CD14-positive monocyte (primary cell): ENCODE measurements at regions not wholly inside any gene's neighbourhood (a gene's known extent, or its start where the extent isn't known, plus 50 kb on each side); places are given as distances from the start of the nearest gene placed in this dataset.
"Not testable (repeated sequence)": the region's sequence is repeated elsewhere in the genome, so short reads cannot be mapped to it uniquely, and the experiment has no call there.

ENCODE experiments used
- DNase-seq, 3 donors: peaks; one replicate each; pipeline ENCODE4 v3.0.0-alpha.2; 2011 to 2022
- H2AFZ ChIP-seq: 2 replicates; pipeline ENCODE4 v1.6.0; 2012; ENCODE audit warnings: mild to moderate bottlenecking, low read depth, low read length, inconsistent platforms; ENCODE audit not compliant: insufficient read depth, poor library complexity, severe bottlenecking
- H3K27ac ChIP-seq, 2 donors: 1 replicate in 1 of 2; 2 replicates in 1 of 2; pipeline ENCODE4 v1.5.1; 2012 to 2013; ENCODE audit warnings: low read length in 2 of 2, control low read depth in 1 of 2, inconsistent platforms in 1 of 2, low read depth in 1 of 2, mild to moderate bottlenecking in 1 of 2
- H3K27me3 ChIP-seq, 2 donors: one replicate each; pipeline versions ENCODE4 v1.6.0 to v1.6.1; 2011 to 2013; ENCODE audit warnings: low read length in 2 of 2; ENCODE audit not compliant: control insufficient read depth in 2 of 2, insufficient read depth in 2 of 2
- H3K36me3 ChIP-seq, 2 donors: replicated peaks in 1 of 2; 1 replicate in 1 of 2; 2 replicates in 1 of 2; pipeline versions ENCODE4 v1.5.1 to v1.6.1; 2012 to 2013; ENCODE audit warnings: low read length in 2 of 2, control low read depth in 1 of 2, inconsistent platforms in 1 of 2, mild to moderate bottlenecking in 1 of 2; ENCODE audit not compliant: insufficient read depth in 2 of 2, control insufficient read depth in 1 of 2
- H3K4me1 ChIP-seq, 2 donors: 1 replicate in 1 of 2; 2 replicates in 1 of 2; pipeline versions ENCODE4 v1.5.1 to v1.6.1; 2012 to 2013; ENCODE audit warnings: low read length in 2 of 2, control low read depth in 1 of 2, inconsistent platforms in 1 of 2, mild to moderate bottlenecking in 1 of 2, moderate library complexity in 1 of 2; ENCODE audit not compliant: insufficient read depth in 2 of 2, control insufficient read depth in 1 of 2
- H3K4me2 ChIP-seq: replicated peaks from 2 replicates; pipeline ENCODE3; 2012; ENCODE audit warnings: low read length, moderate library complexity, mild to moderate bottlenecking; ENCODE audit not compliant: poor library complexity, severe bottlenecking; ENCODE audit errors: extremely low read depth
- H3K4me3 ChIP-seq, 3 experiments: fragments of 200-600 bp in 1 of 3; sonication (generic) in 1 of 3; replicated peaks in 1 of 3; 1 replicate in 2 of 3; 2 replicates in 1 of 3; pipeline ENCODE4 v1.5.1; 2011 to 2013; ENCODE audit warnings: low read length in 3 of 3, mild to moderate bottlenecking in 3 of 3, control low read depth in 2 of 3, low read depth in 2 of 3, inconsistent platforms in 1 of 3, moderate library complexity in 1 of 3
- H3K79me2 ChIP-seq: 2 replicates; pipeline ENCODE4 v1.6.0; 2012; ENCODE audit warnings: mild to moderate bottlenecking, control low read depth, inconsistent platforms, low read length, moderate library complexity; ENCODE audit not compliant: insufficient read depth
- H3K9ac ChIP-seq: 2 replicates; pipeline ENCODE4 v1.6.0; 2017; ENCODE audit warnings: low read length, mild to moderate bottlenecking; ENCODE audit not compliant: insufficient read depth, poor library complexity, severe bottlenecking
- H3K9me3 ChIP-seq, 2 donors: replicated peaks in 1 of 2; 1 replicate in 1 of 2; 2 replicates in 1 of 2; pipeline versions ENCODE4 v1.5.1 to v1.6.1; 2012 to 2013; ENCODE audit warnings: low read length in 2 of 2, control low read depth in 1 of 2; ENCODE audit not compliant: control insufficient read depth in 1 of 2, insufficient read depth in 1 of 2
- H4K20me1 ChIP-seq: 2 replicates; pipeline ENCODE4 v1.6.0; 2012; ENCODE audit warnings: mild to moderate bottlenecking, low read length, control low read depth, moderate library complexity; ENCODE audit not compliant: insufficient read depth
- H3K27ac Mint-ChIP-seq, 7 donors: one replicate each; pipeline ENCODE4 v1.8.0; 2020; ENCODE audit warnings: mild to moderate bottlenecking in 7 of 7, mixed read lengths in 7 of 7, moderate library complexity in 6 of 7, inconsistent platforms in 2 of 7
- H3K27me3 Mint-ChIP-seq, 3 donors: one replicate each; pipeline ENCODE4 v1.8.0; 2021 to 2022; ENCODE audit warnings: low read depth in 3 of 3, mild to moderate bottlenecking in 3 of 3, mixed read lengths in 3 of 3, moderate library complexity in 3 of 3, inconsistent platforms in 1 of 3
- H3K36me3 Mint-ChIP-seq, 2 donors: one replicate each; pipeline ENCODE4 v1.8.0; 2020; ENCODE audit warnings: mixed read lengths in 2 of 2, inconsistent platforms in 1 of 2, mild to moderate bottlenecking in 1 of 2
- H3K4me1 Mint-ChIP-seq: one replicate; pipeline ENCODE4 v1.8.0; 2020; ENCODE audit warnings: mild to moderate bottlenecking, mixed read lengths
- H3K4me3 Mint-ChIP-seq, 2 donors: one replicate each; pipeline ENCODE4 v1.8.0; 2020; ENCODE audit warnings: mild to moderate bottlenecking in 2 of 2, mixed read lengths in 2 of 2, moderate library complexity in 1 of 2
- H3K9me3 Mint-ChIP-seq, 7 donors: one replicate each; pipeline ENCODE4 v1.8.0; 2020 to 2022; ENCODE audit warnings: mixed read lengths in 7 of 7, mild to moderate bottlenecking in 6 of 7, moderate library complexity in 6 of 7, inconsistent platforms in 2 of 7
- WGBS: methylation state at CpG from one replicate; pipeline ENCODE4 v1.1.5; 2013; ENCODE audit warnings: missing lambda C conversion rate; ENCODE audit not compliant: insufficient coverage; 5-methylcytosine and 5-hydroxymethylcytosine counted together
- intact Hi-C, 2 donors: fragments of 100-400 bp; cut with micrococcal nuclease; formaldehyde crosslinking; loops; one replicate each; pipeline versions ENCODE4 v1.15.0 to v1.15.1; 2023
- TF ChIP-seq, protein P1 (sequence below): fragments of 200-600 bp; IDR thresholded peaks from one replicate; pipeline ENCODE4 v1.8.0; 2022; ENCODE audit warnings: antibody characterized with exemption, mild to moderate bottlenecking

GRCh38 chr4:128751354-128751753, 58.1 kb upstream of the JADE1 start:
- Histone ChIP-seq H3K27me3 (no peaks in the 10 kb centered on the region), H2AFZ (no peak overlapping the region), H3K79me2 (no peaks in the 10 kb centered on the region), H3K4me2 (no peak overlapping the region), H3K4me3 (no peak overlapping the region), H3K9me3 (no peaks in the 10 kb centered on the region), H3K4me1 (no peaks in the 10 kb centered on the region), H3K36me3 (no peaks in the 10 kb centered on the region), H3K9ac (no peak overlapping the region), H4K20me1 (no peaks in the 10 kb centered on the region), H3K27ac (no peak overlapping the region)
- H3K27ac Mint-ChIP-seq = no peak overlapping the region
- intact Hi-C loops = no loop called here
- peaks cover 0 to 5% (median 0%) of the 10 kb centered on the region in 7 donors for H3K9me3 Mint-ChIP-seq
- peaks cover 0 to 3% (median 0%) of the 10 kb centered on the region in 3 donors for H3K27me3 Mint-ChIP-seq
- H3K4me1 Mint-ChIP-seq = no peaks in the 10 kb centered on the region
- H3K36me3 Mint-ChIP-seq = no peaks in the 10 kb centered on the region
- TF ChIP-seq, protein P1, sequence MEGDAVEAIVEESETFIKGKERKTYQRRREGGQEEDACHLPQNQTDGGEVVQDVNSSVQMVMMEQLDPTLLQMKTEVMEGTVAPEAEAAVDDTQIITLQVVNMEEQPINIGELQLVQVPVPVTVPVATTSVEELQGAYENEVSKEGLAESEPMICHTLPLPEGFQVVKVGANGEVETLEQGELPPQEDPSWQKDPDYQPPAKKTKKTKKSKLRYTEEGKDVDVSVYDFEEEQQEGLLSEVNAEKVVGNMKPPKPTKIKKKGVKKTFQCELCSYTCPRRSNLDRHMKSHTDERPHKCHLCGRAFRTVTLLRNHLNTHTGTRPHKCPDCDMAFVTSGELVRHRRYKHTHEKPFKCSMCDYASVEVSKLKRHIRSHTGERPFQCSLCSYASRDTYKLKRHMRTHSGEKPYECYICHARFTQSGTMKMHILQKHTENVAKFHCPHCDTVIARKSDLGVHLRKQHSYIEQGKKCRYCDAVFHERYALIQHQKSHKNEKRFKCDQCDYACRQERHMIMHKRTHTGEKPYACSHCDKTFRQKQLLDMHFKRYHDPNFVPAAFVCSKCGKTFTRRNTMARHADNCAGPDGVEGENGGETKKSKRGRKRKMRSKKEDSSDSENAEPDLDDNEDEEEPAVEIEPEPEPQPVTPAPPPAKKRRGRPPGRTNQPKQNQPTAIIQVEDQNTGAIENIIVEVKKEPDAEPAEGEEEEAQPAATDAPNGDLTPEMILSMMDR = no peak
- WGBS = 100% methylated on average over 3 of the region's 4 CpGs
- DNase-seq = no peak
- no peak overlapping the region for H3K4me3 Mint-ChIP-seq

DNA sequence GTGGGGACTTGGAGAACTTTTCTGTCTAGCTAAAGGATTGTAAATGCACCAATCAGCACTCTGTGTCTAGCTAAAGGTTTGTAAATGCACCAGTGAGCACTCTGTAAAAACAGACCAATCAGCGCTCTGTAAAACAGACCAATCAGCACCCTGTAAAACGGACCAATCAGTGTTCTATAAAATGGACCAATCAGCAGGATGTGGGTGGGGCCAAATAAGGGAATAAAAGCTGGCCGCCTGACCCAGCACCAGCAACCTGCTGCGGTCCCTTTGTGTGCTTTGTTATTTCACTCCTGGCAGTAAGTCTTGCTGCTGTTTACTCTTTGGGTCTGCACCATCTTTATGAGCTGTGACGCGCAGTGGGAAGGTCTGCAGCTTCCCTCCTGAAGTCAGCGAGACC, 67.8 kb upstream of the JADE1 start:
- H3K4me1 Mint-ChIP-seq, H2AFZ ChIP-seq, H3K79me2 ChIP-seq, intact Hi-C loops, H3K27me3 ChIP-seq, H3K4me3 ChIP-seq, H4K20me1 ChIP-seq, DNase-seq, H3K4me3 Mint-ChIP-seq, H3K9me3 ChIP-seq, H3K4me2 ChIP-seq, H3K27ac Mint-ChIP-seq, H3K4me1 ChIP-seq, H3K27ac ChIP-seq, H3K9ac ChIP-seq, H3K36me3 ChIP-seq, H3K36me3 Mint-ChIP-seq: not testable (repeated sequence)
- 100% methylated on average over 6 of the region's 7 CpGs for WGBS
- Mint-ChIP-seq H3K27me3 (peaks cover 0 to 12% (median 4%) of the 10 kb centered on the region in 3 donors), H3K9me3 (peaks cover 2 to 21% (median 7%) of the 10 kb centered on the region in 7 donors)
